22Rv1 (cell line): ENCODE measurements at regions not wholly inside any gene's neighbourhood (a gene's known extent, or its start where the extent isn't known, plus 50 kb on each side); places are given as distances from the start of the nearest gene placed in this dataset.

Experiments used
- H3K27ac ChIP-seq: fragments of 450-650 bp; 2 replicates; pipeline ENCODE4 v1.5.1; 2017
- ZFX ChIP-seq: fragments of 450-650 bp; IDR thresholded peaks from 2 replicates; pipeline ENCODE4 v1.6.1; 2017; ENCODE audit warnings: antibody characterized with exemption, borderline replicate concordance
- TF ChIP-seq, protein P1 (sequence below): fragments of 450-650 bp; IDR thresholded peaks from 2 replicates; pipeline ENCODE4 v1.5.1; 2017; ENCODE audit warnings: mild to moderate bottlenecking

DNA sequence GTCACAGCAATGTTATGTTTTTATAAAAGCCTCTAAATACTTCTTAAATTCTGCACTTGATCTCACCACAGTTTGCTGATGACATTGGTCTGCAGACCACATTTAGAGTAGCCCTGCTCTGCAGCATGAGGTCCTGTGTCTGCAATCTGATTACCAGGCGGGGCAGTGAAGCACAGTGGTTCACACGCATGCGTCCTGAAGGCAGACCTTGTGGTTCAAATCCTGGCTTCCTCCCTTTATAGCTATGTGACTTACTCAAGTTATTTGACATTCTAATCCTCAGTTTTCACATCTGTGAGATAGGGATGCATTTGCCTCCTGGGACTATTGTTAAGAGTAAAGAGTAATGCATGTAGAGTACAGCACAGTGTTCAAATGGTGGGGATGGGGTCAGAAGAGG is 50.3 kb downstream of the BMAL2 start:
- H3K27ac ChIP-seq = no peak overlapping the region

DNA sequence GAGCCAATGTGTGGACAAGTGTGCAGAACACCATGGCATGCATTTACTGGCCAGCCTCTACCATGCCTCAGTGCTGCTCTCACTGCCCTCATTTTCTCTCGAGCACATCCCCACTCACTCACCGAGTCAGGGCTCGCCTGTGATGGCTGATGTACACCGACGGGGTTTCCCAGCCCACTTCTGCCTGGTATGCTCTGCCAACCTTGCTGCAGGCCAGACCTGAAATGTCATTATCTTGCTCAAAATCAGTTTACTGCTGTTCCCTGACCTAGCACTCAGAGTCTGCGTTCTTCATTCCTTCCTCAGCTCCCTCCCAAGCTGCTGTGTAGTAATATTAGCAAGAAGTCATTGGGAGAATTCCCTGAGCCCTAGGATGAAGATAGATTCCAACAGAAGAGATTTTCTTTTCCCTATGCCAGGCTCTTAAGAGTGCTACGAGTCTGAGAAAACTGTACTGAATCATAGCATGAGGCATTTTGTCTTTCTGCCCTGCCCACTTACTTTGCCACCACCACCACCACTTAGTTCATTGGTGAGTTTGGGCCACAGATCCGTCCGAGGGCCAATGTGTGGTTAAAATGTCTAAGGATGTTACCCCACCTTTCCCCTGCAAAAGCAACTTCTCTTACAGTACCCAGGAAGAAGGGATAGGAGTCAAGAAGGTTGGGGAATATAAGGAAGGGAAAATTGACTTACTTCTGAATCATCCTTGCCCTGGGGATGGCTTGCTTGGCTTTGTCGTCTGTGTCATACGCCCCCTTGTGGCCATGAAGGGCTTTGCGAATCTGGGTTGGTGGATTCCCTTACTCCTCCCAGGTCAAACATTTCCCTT is 51.0 kb downstream of the BMAL2 start:
- H3K27ac ChIP-seq = no peak overlapping the region
- TF ChIP-seq, protein P1, sequence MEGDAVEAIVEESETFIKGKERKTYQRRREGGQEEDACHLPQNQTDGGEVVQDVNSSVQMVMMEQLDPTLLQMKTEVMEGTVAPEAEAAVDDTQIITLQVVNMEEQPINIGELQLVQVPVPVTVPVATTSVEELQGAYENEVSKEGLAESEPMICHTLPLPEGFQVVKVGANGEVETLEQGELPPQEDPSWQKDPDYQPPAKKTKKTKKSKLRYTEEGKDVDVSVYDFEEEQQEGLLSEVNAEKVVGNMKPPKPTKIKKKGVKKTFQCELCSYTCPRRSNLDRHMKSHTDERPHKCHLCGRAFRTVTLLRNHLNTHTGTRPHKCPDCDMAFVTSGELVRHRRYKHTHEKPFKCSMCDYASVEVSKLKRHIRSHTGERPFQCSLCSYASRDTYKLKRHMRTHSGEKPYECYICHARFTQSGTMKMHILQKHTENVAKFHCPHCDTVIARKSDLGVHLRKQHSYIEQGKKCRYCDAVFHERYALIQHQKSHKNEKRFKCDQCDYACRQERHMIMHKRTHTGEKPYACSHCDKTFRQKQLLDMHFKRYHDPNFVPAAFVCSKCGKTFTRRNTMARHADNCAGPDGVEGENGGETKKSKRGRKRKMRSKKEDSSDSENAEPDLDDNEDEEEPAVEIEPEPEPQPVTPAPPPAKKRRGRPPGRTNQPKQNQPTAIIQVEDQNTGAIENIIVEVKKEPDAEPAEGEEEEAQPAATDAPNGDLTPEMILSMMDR = peak; percentile 99
- no peak for TF ChIP-seq ZFX

More for the DNA sequence above, 50.3 kb downstream of the BMAL2 start:
- no peak for TF ChIP-seq ZFX
- TF ChIP-seq, protein P1 = no peak

DNA sequence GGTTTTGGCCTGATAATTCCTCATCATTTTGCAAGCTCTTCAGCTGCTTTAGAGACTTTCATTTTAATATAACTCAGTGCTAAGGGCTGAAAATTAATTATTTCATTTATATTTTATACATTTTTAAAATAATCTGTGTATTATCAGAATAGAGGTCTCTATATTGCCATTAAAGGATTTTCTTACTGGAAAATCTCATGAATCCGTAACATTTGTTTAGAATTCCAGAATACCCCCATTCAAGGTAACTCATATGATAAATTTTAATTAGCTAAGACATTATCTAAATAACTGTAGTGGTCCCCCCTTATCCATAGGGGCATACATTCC is 51.6 kb downstream of the BMAL2 start:
- TF ChIP-seq, protein P1 = no peak; the same call in none of the 2 replicates
- no peak overlapping the region for H3K27ac ChIP-seq

DNA sequence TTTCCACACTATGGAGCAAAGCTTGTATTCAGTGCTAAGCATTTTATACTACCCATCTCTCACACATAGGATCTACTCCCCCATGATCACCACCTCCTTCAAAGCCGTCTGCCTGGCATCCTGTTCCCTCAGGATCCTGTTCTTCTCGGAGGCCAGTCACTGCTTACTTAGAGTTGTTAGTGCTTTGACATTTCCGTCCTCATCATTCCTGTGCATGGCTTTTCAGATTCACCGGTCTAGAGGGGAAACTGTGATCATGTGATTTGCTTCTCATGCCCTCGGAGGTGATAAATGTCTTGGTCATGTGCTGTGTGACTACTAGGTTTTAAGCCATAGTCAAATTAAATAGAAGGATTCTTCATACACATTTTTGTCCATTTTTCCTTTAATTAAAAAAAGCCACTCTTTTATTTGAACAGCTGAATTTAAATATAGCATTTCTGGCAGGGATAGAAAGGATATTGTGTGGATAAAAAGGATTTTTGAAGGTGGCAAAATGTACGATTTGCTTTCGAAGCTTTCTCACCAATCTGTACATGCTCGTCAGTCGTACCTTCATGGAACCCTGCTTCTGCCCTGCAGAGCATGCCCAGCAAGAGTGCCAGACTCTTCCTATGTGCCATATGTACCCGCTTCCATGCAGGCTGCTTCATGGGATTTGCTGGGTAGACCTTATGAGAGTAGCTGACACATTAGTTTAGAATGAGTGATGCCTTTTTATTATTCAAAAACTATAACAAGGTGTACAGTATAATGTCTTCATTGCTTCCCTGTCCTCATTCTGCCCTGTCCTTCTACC is 53.3 kb downstream of the BMAL2 start:
- no peak overlapping the region for H3K27ac ChIP-seq
- TF ChIP-seq, protein P1 = no peak
- no peak for TF ChIP-seq ZFX

DNA sequence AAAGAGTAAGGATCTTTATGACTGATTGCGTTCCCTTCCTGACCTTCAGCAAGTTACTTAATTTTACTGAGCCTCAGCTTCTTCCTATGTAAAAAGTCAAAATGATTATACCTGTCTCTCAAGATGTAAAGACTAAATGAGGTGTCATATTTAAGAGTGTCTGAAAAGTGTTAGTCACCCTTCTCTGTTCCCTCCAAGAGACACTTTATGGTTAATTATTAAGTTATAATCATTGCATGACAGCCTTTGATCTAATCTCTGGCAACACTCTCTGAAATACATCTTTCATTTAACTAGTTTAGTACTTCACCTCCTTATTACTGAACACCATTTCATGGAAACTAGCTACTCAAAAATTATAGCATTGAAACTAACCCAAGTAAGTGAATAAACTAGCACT is 54.8 kb downstream of the BMAL2 start:
- TF ChIP-seq ZFX = no peak
- TF ChIP-seq, protein P1 = no peak

DNA sequence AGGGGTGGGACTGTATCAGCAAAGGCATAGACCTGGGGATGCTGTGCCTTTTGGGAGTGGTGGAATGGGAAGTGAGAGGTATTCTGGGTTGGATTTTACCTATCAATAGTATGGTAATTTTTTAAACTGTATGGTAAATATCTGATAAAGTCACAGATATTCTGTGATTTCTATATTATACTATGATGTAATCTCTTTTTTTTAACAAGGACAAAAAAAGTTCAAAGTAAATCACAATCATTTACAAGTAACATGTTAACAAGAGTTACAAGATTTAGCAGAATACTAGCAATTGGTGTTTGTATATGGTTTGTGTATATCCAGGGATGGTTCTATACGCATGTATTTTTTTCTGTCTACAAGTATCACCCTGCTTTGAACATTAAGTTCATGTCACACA is 56.0 kb downstream of the BMAL2 start:
- TF ChIP-seq ZFX = no peak
- TF ChIP-seq, protein P1 = no peak
- no peak overlapping the region for H3K27ac ChIP-seq

More for the DNA sequence above, 54.8 kb downstream of the BMAL2 start:
- no peak overlapping the region for H3K27ac ChIP-seq

DNA sequence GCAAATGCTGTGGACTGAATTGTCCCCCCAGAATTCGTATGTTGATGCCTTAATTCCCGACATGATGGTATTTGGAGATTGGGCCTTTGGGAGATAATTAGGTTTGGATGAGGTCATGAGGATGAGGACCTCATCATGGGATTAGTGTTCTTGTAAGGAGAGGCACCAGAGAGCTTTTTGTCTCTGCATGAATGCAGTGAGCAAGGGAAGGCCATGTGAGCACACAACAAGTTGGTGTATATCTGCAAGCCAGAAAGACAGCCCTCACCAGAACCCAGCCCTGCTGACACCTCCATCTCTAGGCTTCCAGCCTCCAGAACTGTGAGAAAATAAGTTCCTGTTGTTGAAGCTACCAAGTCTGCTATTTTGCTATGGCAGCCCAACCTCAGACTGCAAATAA is 51.9 kb upstream of the SMCO2 start:
- TF ChIP-seq, protein P1 = no peak
- no peak for TF ChIP-seq ZFX
- no peak overlapping the region for H3K27ac ChIP-seq
